Hematopoietic multipotent progenitor cell (in vitro differentiated cells): ENCODE measurements at regions not wholly inside any gene's neighbourhood (a gene's known extent, or its start where the extent isn't known, plus 50 kb on each side); places are given as distances from the start of the nearest gene placed in this dataset.

Experiments used
- DNase-seq, 3 donors: peaks; one replicate each; pipeline ENCODE4 v3.0.0-alpha.2; 2011 to 2015; ENCODE audit warnings: low read depth in 2 of 3, low spot score in 2 of 3

- no peak for DNase-seq
Observed at GRCh38 chrX:39939678-39940077, 158.1 kb downstream of the BCOR start.

DNA sequence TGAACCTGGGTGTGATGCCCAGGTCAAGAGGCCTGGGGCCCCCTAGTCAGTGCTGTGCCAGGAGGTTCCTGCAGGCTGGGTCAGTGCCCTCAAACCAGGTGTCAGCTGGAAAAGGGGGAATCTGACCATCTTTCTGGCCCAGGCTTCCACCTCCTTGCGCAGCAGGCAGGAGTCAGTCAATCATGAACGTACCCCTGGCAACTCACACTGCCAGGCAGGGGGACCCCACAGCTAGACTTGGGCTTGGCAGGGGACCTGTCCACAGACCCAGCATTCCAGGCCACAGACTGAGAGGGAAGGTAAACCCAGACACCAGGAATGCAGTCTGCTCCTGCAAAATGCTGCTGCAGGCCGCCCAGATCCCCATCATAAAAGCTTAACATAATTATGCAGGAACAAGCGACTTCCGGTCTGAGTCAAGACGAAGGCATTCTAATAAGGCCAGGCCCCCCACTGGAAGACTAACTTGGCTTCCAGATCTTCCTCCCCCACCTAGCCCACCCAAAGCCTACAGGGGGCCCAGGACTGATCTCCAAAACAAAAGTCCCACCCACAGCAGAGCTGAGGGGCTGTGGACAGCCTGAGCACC is 156.3 kb downstream of the BCOR start:
- no peak for DNase-seq

GRCh38 chrX:39944416-39944815 is 153.3 kb downstream of the BCOR start:
- no peak for DNase-seq

DNA sequence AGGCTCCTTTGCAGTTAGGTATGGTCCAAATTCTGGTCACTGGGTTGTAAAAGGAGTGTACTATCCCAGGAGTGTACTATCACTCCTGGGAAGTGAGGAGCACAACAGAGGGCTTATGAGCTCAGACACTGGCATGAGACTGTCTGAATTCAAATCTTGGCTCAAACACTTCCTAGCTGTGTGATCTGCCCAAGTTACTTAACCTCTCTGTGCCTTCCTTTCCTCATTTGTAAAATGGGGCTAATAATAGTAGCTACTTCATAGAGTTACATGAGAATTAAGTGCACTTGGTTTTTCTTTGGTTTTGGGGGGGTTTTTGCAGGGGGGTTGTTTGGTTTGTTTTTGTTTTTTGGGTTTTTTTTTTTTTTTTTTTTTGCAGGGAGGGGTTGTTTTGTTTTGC is 152.0 kb downstream of the BCOR start:
- no peak for DNase-seq

DNA sequence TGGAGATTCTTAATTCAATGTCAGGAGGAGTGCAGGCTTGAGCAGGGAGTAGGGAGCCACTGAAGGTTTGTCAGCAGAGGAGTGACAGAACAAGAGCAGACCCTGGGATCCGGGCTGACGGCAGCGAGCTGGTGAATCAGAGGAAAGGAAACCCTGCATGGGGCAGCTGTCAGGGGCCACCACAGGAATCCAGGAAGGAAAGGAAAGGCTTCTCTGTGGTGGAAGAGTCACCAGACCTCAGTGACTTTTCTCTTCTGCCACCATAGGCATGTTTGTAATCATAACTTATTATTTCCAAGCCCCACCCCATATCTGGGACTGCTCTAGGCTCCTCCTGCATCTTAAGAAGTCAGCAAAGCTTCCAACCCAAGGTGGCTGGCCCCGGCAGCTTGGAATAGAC is 150.9 kb downstream of the BCOR start:
- peak in 2 of 3 donors; percentile 39 to 54 for DNase-seq

GRCh38 chrX:39948582-39948981 is 149.2 kb downstream of the BCOR start:
- no peak for DNase-seq

DNA sequence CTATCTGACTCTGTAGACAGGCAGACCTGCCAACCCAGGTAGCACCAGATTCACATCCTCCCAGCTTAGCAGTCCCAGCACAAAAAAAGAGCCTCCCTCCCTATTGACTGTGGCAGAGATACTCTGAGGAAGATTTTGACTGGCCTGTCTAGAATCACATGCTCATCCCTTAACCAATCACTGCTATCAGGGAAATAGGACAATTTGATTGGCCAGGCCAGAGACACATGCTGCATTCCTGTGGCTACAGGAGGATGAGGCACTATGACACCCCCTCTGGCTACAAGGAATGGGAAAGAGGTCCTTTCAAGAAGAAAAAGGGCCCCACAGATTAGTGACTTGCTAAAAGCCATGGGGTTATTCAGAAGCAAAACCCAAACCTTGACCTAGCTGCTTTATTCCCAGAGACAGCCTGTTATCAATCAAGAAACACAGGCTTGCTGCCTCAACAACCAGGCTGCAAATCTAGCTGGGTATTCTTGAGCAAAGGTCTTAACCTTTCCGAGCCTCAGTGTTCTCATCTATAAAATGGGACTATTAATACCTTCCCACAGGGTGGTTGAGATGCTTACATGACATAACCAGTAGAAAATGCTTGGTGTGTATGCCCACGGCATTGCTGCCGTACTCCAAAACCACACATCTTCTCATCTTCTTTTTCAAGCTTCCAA is 147.6 kb downstream of the BCOR start:
- DNase-seq, result no peak

DNA sequence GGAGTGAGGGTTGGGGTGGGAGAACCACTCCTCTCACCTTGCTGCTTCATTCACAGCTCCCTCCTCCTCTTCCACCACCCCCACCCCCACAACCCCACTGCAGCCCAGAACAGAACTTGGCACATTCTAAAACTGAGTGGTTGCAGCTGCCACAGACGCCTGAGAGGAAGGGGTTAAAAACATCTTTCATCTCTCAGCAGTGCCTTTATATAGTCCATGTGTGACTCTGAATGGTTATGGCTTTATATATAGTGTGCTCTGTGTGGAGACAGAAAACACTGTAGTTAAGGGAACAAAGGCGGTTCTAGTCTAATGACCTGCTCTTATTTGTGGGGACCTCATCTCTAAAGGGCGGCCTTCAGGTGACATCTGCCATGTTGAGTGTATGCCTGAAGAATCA is 144.8 kb downstream of the BCOR start:
- no peak for DNase-seq

DNA sequence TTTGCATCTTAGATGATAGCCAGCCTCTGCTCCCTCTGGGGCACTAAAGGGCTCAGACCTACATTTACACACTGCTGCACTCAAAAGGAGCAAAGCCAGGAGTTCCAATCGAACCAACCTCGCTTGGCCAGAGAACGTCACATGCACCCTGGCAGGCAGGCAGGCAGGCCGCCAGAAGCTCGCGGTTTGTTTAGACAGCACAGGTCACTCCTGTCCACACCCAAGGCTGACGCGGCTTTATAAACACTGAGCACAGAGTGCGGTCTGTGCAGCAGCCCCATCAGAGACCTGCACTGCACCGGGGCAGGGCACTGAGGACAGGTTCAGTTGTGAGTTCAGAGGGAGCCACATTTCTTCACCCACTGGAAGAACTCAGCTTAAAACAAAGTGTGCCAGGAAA is 143.9 kb downstream of the BCOR start:
- DNase-seq, result no peak

DNA sequence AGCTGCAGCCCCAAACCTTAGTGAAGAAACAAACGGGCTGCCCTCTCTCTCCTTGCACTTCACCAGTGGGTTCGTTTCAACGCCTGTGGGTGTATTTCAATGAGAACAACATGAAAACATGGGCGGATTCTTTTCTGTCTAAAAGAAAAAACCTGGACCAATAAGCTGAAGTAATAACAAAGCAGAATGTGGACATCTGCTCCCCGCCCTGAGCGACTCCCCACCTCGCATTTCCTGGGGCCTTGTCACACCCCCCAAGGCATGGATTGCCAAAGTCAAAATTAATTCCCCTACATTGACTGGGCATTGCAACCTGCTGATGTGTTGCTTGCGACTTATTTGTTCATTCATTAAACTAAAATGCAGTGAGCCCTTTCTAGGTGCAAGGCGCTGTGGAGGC is 142.9 kb downstream of the BCOR start:
- DNase-seq, result no peak

DNA sequence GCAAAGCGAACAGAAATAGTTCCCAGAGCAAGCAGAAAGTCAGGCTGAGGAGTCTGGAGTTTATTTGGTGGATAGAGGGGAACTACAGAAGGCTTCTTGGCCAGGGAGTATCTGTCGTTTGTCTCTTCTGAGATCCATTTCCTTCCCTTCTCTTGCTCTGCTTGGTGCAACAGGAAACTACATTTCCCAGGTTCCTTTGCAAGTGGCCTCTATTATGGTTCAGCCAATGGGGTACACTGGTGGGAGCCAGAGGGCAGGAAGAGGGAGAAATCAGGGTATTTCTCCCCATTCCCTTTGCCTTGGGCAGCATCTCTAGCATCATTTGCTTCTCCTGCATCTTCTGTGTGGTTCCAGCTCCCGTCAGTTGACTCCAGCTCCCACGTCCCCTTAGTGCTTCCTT is 142.1 kb downstream of the BCOR start:
- DNase-seq, result peak in 1 of 3 donors; percentile 15

- DNase-seq, result no peak
Observed at GRCh38 chrX:39956803-39957394, 140.9 kb downstream of the BCOR start.

DNA sequence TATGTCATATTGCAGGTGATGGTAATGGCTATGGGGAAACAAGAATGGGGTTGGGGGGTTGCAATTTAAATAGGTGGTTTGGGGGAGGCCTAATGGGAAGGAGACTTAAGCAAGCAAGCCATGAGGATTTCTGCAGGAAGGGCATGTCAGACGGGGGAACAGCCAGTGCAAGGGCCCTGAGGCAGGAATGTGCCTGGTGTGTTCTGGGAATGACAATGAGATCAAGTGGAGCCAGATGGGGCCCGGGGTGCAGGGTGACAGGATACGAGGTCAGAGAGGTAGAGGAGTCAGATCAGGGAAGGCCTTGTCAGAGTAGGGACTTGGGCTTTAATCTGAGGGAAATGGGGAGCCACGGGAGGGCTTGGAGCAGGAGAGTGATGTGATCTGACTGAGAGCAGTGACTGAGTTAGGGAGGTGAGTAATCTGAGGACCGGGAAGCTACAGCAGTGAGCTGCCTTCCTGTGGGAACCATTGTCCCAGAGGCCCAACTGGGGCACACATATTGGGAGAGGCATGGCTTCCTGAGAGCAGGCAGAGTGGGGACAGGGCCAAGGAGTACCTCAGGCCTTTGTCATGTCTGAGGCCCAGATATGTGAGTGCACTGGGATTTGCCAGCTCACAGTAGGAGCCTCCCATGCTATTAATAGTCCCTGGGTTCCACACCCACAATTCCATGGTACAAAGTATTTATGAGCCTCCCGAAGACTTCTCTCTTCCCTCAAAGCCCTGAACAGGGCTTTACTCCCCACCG is 139.8 kb downstream of the BCOR start:
- DNase-seq, result no peak

DNA sequence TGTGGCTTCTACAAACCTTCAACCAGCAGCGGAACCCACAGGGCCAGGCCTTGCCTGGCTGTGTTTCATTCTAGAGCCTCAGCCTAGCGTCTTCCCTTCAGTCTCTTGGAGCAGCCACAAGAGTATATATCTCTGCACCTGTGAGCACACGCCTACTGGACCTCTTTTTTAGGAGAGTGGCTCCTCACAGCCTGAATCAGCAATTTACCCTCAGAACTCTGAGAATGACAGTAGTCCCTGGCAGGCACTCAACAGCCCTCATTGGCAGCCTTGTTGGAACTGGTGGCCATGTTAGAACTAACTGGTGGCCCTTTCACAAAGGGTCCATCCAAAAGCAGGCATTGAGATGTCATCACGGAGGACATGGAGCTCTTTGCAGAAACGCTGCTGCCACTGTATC is 138.9 kb downstream of the BCOR start:
- DNase-seq, result no peak

DNA sequence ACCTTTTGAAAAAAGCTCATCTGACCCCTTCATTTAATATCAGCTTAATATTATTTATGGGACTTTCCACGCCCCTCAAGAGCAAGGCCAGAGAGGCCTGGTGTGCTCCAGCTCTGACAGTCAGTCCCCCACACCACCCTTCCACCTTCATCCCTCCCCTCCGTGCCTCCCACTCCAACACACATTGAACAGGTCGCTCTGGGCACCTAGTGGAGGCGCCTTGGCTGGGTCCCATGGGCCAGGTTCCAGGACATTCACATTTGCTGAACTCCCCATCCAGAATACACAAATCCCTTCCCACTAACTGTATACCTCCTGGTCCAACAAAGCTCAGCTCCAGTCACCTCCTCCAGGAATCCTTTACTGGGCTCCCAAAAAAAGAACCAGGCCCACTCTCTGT is 137.5 kb downstream of the BCOR start:
- no peak for DNase-seq

DNA sequence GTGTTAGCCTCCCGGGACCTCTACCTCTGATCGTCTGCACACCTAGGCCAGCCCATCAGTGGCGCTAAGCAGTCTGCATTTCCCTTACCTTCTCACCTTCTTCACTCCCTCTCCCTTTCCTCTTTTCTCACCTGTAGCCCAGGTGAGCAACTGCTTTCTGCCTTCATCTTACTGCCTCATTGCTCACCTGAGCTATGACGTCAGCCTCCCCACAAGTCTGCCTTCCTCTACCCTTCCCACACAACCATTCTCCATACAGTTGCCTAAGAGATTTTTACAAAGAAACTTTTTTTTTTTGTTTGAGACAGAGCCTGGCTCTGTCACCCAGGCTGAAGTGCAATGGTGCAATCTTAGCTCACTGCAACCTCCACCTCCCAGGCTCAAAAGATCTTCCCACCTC is 136.3 kb downstream of the BCOR start:
- DNase-seq, result no peak

- no peak for DNase-seq
Observed at GRCh38 chrX:39965051-39965573, 132.6 kb downstream of the BCOR start.

DNA sequence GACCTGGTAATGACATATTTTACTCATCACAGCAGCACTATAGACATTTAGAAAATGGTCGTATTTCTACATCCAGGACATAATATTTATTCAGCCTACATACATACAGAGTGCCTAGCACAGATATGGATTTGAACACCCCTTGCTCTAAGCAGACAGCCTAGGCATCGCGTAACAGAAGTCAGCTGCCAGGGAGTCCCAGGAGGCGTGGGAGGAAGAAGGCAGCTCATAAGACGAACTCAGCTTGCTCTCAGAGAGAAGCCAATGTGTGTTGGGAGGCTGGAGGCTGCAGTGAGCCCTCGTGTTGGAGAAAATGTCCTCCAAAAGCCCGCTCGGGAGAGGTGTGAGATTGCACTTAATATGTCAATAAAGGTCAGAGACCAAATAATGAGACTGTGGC is 131.6 kb downstream of the BCOR start:
- no peak for DNase-seq

DNA sequence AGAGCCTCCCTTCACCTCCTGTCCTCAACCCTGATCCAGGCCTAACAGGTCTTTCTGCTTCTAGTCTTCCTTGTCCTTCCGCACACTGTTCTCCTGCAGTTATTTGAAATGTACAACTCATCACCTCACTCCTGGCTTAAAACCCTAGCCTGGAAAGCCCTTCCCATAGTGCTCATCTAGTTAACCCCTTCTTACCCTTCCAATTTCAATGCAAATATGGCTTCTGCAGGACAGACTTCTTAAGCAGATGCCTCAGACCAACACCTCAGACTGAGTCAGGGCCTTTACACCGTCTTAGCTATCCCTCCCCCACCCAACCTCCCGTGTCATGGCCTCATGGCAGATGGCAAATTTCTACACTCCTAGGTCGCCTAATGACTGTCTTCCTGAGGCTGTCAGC is 130.4 kb downstream of the BCOR start:
- DNase-seq, result no peak

DNA sequence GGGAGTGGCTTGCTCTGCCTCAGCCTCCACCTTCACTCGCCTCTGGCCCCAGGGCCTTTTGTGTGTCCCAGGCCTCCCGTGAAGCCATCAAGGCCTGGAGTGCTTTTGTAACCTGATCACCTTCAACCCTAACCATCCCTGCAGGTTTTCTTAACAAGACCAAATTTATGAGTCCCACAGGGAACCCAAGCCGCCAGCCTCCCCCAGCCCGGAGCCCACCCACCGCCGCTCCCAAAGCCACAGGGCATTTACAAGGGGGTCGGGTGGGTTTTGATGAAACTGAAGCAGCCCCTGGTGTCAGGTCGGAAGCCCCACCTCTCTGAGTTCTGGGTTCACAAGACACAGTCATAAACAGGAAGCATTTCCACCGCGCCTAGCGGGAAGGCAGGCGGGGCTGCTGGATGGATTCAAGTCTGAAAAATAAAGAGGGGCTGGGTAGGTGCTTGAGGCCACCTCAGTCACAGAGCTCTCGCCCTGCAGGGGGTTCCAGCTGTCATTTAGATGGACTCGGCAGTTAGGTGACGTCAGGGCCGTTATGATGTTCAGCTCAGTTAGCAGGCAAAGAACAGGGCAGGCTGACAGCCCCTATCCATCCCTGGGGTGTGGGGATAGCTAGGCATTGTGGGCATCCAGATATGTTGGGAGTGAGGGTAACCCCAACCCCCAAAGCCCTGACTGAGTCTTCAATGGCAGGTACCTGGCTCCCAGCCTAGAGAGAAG is 128.5 kb downstream of the BCOR start:
- DNase-seq, result peak in 1 of 3 donors; percentile 11
